ENCODE measurements at regions not wholly inside any gene's neighbourhood (a gene's known extent, or its start where the extent isn't known, plus 50 kb on each side); places are given as distances from the start of the nearest gene placed in this dataset.

GRCh38 chr18:64384101-64384500 lies 235.2 kb upstream of the LINC00305 start:
- H3K36me3 ChIP-seq (ENCODE audit: insufficient read depth, low read length), result no peaks in the 10 kb centered on the region
- H3K4me3 ChIP-seq (ENCODE audit: low read depth, low read length, poor library complexity, severe bottlenecking), result no peak overlapping the region
- DNase-seq (ENCODE audit: low spot score), result no peak
- ChIA-PET CTCF (ENCODE audit: unreplicated experiment) (no interaction called here), POLR2A (no interaction called here)
- no peak overlapping the region for H3K4me2 ChIP-seq (ENCODE audit: low read length)
- no peaks in the 10 kb centered on the region for H3K4me1 ChIP-seq (ENCODE audit: insufficient read depth, low read length, poor library complexity, severe bottlenecking)
- H3K27ac ChIP-seq (ENCODE audit: low read depth, low read length, poor library complexity, severe bottlenecking), result no peak overlapping the region
- no peak for TF ChIP-seq CTCF (conservative IDR thresholded peaks at IDR 0.05; ENCODE audit: low read length)
- no peak for TF ChIP-seq EZH2phosphoT487 (IDR thresholded peaks at IDR 0.05; ENCODE audit: borderline replicate concordance, low read depth, low read length)
- H2AFZ ChIP-seq (ENCODE audit: low read length), result no peak overlapping the region
- H3K9me3 ChIP-seq (ENCODE audit: low read length), result no peaks in the 10 kb centered on the region
- BruUV-seq (replicated peaks), result no TSS peak
- intact Hi-C loops (cut with micrococcal nuclease; ENCODE audit: unreplicated experiment), result no loop called here
- no peaks in the 10 kb centered on the region for H3K9me2 ChIP-seq (ENCODE audit: insufficient read depth, low read length)
- no peaks in the 10 kb centered on the region for H4K20me1 ChIP-seq (ENCODE audit: insufficient read depth, low read length)
- H3K79me2 ChIP-seq (ENCODE audit: insufficient read depth, low read depth, low read length), result no peaks in the 10 kb centered on the region

GRCh38 chr18:64380117-64380516 lies 231.2 kb upstream of the LINC00305 start:
- Histone ChIP-seq H3K79me2 (ENCODE audit: insufficient read depth, low read depth, low read length) (no peaks in the 10 kb centered on the region), H3K27ac (ENCODE audit: low read depth, low read length, poor library complexity, severe bottlenecking) (no peak overlapping the region), H3K36me3 (ENCODE audit: insufficient read depth, low read length) (no peaks in the 10 kb centered on the region), H3K4me3 (ENCODE audit: low read depth, low read length, poor library complexity, severe bottlenecking) (no peak overlapping the region), H3K9me2 (ENCODE audit: insufficient read depth, low read length) (no peaks in the 10 kb centered on the region), H4K20me1 (ENCODE audit: insufficient read depth, low read length) (no peaks in the 10 kb centered on the region), H3K9me3 (ENCODE audit: low read length) (no peaks in the 10 kb centered on the region), H3K4me2 (ENCODE audit: low read length) (no peak overlapping the region), H3K4me1 (ENCODE audit: insufficient read depth, low read length, poor library complexity, severe bottlenecking) (no peaks in the 10 kb centered on the region), H2AFZ (ENCODE audit: low read length) (no peak overlapping the region)
- no peak for TF ChIP-seq EZH2phosphoT487 (IDR thresholded peaks at IDR 0.05; ENCODE audit: borderline replicate concordance, low read depth, low read length)
- TF ChIP-seq CTCF (conservative IDR thresholded peaks at IDR 0.05; ENCODE audit: low read length), result no peak
- DNase-seq (ENCODE audit: low spot score), result no peak
- ChIA-PET CTCF (ENCODE audit: unreplicated experiment) (no interaction called here), POLR2A (no interaction called here)
- no TSS peak for BruUV-seq (replicated peaks)
- intact Hi-C loops (cut with micrococcal nuclease; ENCODE audit: unreplicated experiment), result no loop called here

- Histone ChIP-seq H3K9me3 (ENCODE audit: low read length) (no peaks in the 10 kb centered on the region), H4K20me1 (ENCODE audit: insufficient read depth, low read length) (no peaks in the 10 kb centered on the region), H3K9me2 (ENCODE audit: insufficient read depth, low read length) (no peaks in the 10 kb centered on the region), H2AFZ (ENCODE audit: low read length) (no peak overlapping the region), H3K27ac (ENCODE audit: low read depth, low read length, poor library complexity, severe bottlenecking) (no peak overlapping the region), H3K36me3 (ENCODE audit: insufficient read depth, low read length) (no peaks in the 10 kb centered on the region), H3K4me1 (ENCODE audit: insufficient read depth, low read length, poor library complexity, severe bottlenecking) (no peaks in the 10 kb centered on the region), H3K79me2 (ENCODE audit: insufficient read depth, low read depth, low read length) (no peaks in the 10 kb centered on the region), H3K4me3 (ENCODE audit: low read depth, low read length, poor library complexity, severe bottlenecking) (no peak overlapping the region), H3K4me2 (ENCODE audit: low read length) (no peak overlapping the region)
- no peak for TF ChIP-seq EZH2phosphoT487 (IDR thresholded peaks at IDR 0.05; ENCODE audit: borderline replicate concordance, low read depth, low read length)
- TF ChIP-seq CTCF (conservative IDR thresholded peaks at IDR 0.05; ENCODE audit: low read length), result no peak
- ChIA-PET CTCF (ENCODE audit: unreplicated experiment) (no interaction called here), POLR2A (no interaction called here)
- intact Hi-C loops (cut with micrococcal nuclease; ENCODE audit: unreplicated experiment), result no loop called here
- DNase-seq (ENCODE audit: low spot score), result no peak
- no TSS peak for BruUV-seq (replicated peaks)
These were observed 230.8 kb upstream of the LINC00305 start for GRCh38 chr18:64379662-64380061.
